ENCODE measurements at regions not wholly inside any gene's neighbourhood (a gene's known extent, or its start where the extent isn't known, plus 50 kb on each side); places are given as distances from the start of the nearest gene placed in this dataset.

GRCh38 chr18:42632801-42633200 lies 482.7 kb downstream of the RIT2 start:
- no peak for DNase-seq (ENCODE audit: low read depth)

GRCh38 chr18:42635378-42636048 lies 480.0 kb downstream of the RIT2 start:
- DNase-seq (ENCODE audit: low read depth): no peak

GRCh38 chr18:42636309-42636708 lies 479.2 kb downstream of the RIT2 start:
- DNase-seq (ENCODE audit: low read depth): no peak

GRCh38 chr18:42640160-42640559 lies 475.3 kb downstream of the RIT2 start:
- DNase-seq (ENCODE audit: low read depth): no peak

GRCh38 chr18:42641996-42642395 lies 473.5 kb downstream of the RIT2 start:
- DNase-seq (ENCODE audit: low read depth): no peak

- DNase-seq (ENCODE audit: low read depth): no peak
Measured at GRCh38 chr18:42644729-42645131, 470.8 kb downstream of the RIT2 start.

- no peak for DNase-seq (ENCODE audit: low read depth)
Measured at GRCh38 chr18:42649331-42650035, 466.0 kb downstream of the RIT2 start.

- DNase-seq (ENCODE audit: low read depth): no peak
Measured at GRCh38 chr18:42654556-42654955, 460.9 kb downstream of the RIT2 start.

GRCh38 chr18:42657551-42657950 lies 457.9 kb downstream of the RIT2 start:
- no peak for DNase-seq (ENCODE audit: low read depth)

- DNase-seq (ENCODE audit: low read depth): no peak
Measured at GRCh38 chr18:42658171-42658570, 457.3 kb downstream of the RIT2 start.

GRCh38 chr18:42659187-42659586 lies 456.3 kb downstream of the RIT2 start:
- DNase-seq (ENCODE audit: low read depth): no peak

- DNase-seq (ENCODE audit: low read depth): no peak
Measured at GRCh38 chr18:42670860-42671259, 444.6 kb downstream of the RIT2 start.

GRCh38 chr18:42675810-42676209 lies 439.7 kb downstream of the RIT2 start:
- DNase-seq (ENCODE audit: low read depth): no peak

GRCh38 chr18:42683094-42683493 lies 432.4 kb downstream of the RIT2 start:
- DNase-seq (ENCODE audit: low read depth): no peak

- no peak for DNase-seq (ENCODE audit: low read depth)
Measured at GRCh38 chr18:42689310-42689709, 426.2 kb downstream of the RIT2 start.
